Ishikawa (cell line): ENCODE measurements at regions not wholly inside any gene's neighbourhood (a gene's known extent, or its start where the extent isn't known, plus 50 kb on each side); places are given as distances from the start of the nearest gene placed in this dataset.

Experiments
- CREB1 ChIP-seq: IDR thresholded peaks from 2 replicates; pipeline ENCODE4 v1.6.1; 2012; ENCODE audit warnings: low read depth
- FOXM1 ChIP-seq: IDR thresholded peaks from 2 replicates; pipeline ENCODE4 v1.6.1; 2012; ENCODE audit warnings: low read depth, borderline replicate concordance

- TF ChIP-seq FOXM1 (no peak), CREB1 (no peak)
These were observed 595.0 kb upstream of the BOD1L1 start for GRCh38 chr4:14222377-14223029.
